Activated CD8-positive, alpha-beta memory T cell treated with anti-CD3 and anti-CD28 coated beads, Interleukin-2, amount 50 U/mL, for 1 hour (primary cell): ENCODE measurements at regions not wholly inside any gene's neighbourhood (a gene's known extent, or its start where the extent isn't known, plus 50 kb on each side); places are given as distances from the start of the nearest gene placed in this dataset.
A peak's percentile ranks its signal among the peaks of the same experiment; 100 is the strongest.
"Not testable (repeated sequence)": the region's sequence is repeated elsewhere in the genome, so short reads cannot be mapped to it uniquely, and the experiment has no call there.

Experiments used
- DNase-seq: peaks from one replicate; pipeline ENCODE4 v3.0.0-alpha.2; 2020; ENCODE audit errors: extremely low read depth

- DNase-seq = no peak
These were observed 106.7 kb upstream of the KDM7A start for GRCh38 chr7:140283472-140283871.

- DNase-seq = no peak
These were observed 105.2 kb upstream of the KDM7A start for GRCh38 chr7:140281960-140282359.

- DNase-seq = no peak
These were observed 104.5 kb upstream of the KDM7A start for GRCh38 chr7:140281255-140281654.

GRCh38 chr7:140276001-140276400 lies 99.2 kb upstream of the KDM7A start:
- no peak for DNase-seq

- no peak for DNase-seq
These were observed 98.5 kb upstream of the KDM7A start for GRCh38 chr7:140275069-140275965.

- no peak for DNase-seq
These were observed 96.6 kb upstream of the KDM7A start for GRCh38 chr7:140273417-140273816.

GRCh38 chr7:140271643-140271968 lies 94.8 kb upstream of the KDM7A start:
- not testable (repeated sequence) for DNase-seq

GRCh38 chr7:140269004-140269638 lies 92.3 kb upstream of the KDM7A start:
- DNase-seq = no peak

GRCh38 chr7:140267381-140268226 lies 90.8 kb upstream of the KDM7A start:
- no peak for DNase-seq

- DNase-seq = peak; percentile 37
These were observed 86.5 kb upstream of the KDM7A start for GRCh38 chr7:140263277-140263676.

- peak; percentile 18 for DNase-seq
These were observed 85.6 kb upstream of the KDM7A start for GRCh38 chr7:140262242-140262903.

- DNase-seq = no peak
These were observed 84.7 kb upstream of the KDM7A start for GRCh38 chr7:140261522-140261921.

GRCh38 chr7:140261105-140261486 lies 84.3 kb upstream of the KDM7A start:
- no peak for DNase-seq

- DNase-seq = no peak
These were observed 83.7 kb upstream of the KDM7A start for GRCh38 chr7:140260352-140261104.

- not testable (repeated sequence) for DNase-seq
These were observed 80.5 kb upstream of the KDM7A start for GRCh38 chr7:140257278-140257677.

GRCh38 chr7:140254976-140255375 lies 78.2 kb upstream of the KDM7A start:
- DNase-seq = not testable (repeated sequence)

GRCh38 chr7:140249036-140249806 lies 72.4 kb upstream of the KDM7A start:
- DNase-seq = no peak

- no peak for DNase-seq
These were observed 70.8 kb upstream of the KDM7A start for GRCh38 chr7:140247559-140247958.

- DNase-seq = no peak
These were observed 68.9 kb upstream of the KDM7A start for GRCh38 chr7:140245611-140246105.
